ENCODE measurements at regions not wholly inside any gene's neighbourhood (a gene's known extent, or its start where the extent isn't known, plus 50 kb on each side); places are given as distances from the start of the nearest gene placed in this dataset.

GRCh38 chr17:56038131-56038530, 115.1 kb upstream of the ANKFN1 start:
- no peaks in the 10 kb centered on the region for H3K9me3 ChIP-seq (replicated peaks; ENCODE audit: control insufficient read depth, insufficient read depth, low read length)
- H3K4me3 ChIP-seq, result no peak overlapping the region
- DNase-seq (ENCODE audit: low read depth, low spot score) (no peak), ATAC-seq (no peak), FAIRE-seq (no peak)
- TF ChIP-seq MEF2A (IDR thresholded peaks at IDR 0.05; ENCODE audit: insufficient read depth, low read depth, low read length) (no peak), TCF12 (IDR thresholded peaks at IDR 0.05; ENCODE audit: low read depth, low read length) (no peak), ZZZ3 (IDR thresholded peaks at IDR 0.05; ENCODE audit: control insufficient read depth, insufficient read length, low read depth) (no peak), MTA2 (IDR thresholded peaks at IDR 0.05; ENCODE audit: low read depth) (no peak), RAD51 (IDR thresholded peaks at IDR 0.05) (no peak), HDAC2 (IDR thresholded peaks at IDR 0.05) (no peak), RB1 (IDR thresholded peaks at IDR 0.05; ENCODE audit: borderline replicate concordance) (no peak)
- TF ChIP-seq, protein P1, sequence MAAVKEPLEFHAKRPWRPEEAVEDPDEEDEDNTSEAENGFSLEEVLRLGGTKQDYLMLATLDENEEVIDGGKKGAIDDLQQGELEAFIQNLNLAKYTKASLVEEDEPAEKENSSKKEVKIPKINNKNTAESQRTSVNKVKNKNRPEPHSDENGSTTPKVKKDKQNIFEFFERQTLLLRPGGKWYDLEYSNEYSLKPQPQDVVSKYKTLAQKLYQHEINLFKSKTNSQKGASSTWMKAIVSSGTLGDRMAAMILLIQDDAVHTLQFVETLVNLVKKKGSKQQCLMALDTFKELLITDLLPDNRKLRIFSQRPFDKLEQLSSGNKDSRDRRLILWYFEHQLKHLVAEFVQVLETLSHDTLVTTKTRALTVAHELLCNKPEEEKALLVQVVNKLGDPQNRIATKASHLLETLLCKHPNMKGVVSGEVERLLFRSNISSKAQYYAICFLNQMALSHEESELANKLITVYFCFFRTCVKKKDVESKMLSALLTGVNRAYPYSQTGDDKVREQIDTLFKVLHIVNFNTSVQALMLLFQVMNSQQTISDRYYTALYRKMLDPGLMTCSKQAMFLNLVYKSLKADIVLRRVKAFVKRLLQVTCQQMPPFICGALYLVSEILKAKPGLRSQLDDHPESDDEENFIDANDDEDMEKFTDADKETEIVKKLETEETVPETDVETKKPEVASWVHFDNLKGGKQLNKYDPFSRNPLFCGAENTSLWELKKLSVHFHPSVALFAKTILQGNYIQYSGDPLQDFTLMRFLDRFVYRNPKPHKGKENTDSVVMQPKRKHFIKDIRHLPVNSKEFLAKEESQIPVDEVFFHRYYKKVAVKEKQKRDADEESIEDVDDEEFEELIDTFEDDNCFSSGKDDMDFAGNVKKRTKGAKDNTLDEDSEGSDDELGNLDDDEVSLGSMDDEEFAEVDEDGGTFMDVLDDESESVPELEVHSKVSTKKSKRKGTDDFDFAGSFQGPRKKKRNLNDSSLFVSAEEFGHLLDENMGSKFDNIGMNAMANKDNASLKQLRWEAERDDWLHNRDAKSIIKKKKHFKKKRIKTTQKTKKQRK (IDR thresholded peaks at IDR 0.05; ENCODE audit: low read depth, low read length), result no peak
- TF ChIP-seq, protein P2, sequence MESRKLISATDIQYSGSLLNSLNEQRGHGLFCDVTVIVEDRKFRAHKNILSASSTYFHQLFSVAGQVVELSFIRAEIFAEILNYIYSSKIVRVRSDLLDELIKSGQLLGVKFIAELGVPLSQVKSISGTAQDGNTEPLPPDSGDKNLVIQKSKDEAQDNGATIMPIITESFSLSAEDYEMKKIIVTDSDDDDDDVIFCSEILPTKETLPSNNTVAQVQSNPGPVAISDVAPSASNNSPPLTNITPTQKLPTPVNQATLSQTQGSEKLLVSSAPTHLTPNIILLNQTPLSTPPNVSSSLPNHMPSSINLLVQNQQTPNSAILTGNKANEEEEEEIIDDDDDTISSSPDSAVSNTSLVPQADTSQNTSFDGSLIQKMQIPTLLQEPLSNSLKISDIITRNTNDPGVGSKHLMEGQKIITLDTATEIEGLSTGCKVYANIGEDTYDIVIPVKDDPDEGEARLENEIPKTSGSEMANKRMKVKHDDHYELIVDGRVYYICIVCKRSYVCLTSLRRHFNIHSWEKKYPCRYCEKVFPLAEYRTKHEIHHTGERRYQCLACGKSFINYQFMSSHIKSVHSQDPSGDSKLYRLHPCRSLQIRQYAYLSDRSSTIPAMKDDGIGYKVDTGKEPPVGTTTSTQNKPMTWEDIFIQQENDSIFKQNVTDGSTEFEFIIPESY (IDR thresholded peaks at IDR 0.05), result no peak
- 29% methylated on average over 6 of the region's 6 CpGs for WGBS (ENCODE audit: insufficient coverage, insufficient replicate concordance, low lambda C conversion rate, missing lambda C conversion rate)
- no peaks in the 10 kb centered on the region for H4K20me1 ChIP-seq (ENCODE audit: control insufficient read depth, insufficient read depth)
- H2AFZ ChIP-seq (ENCODE audit: control insufficient read depth, low read depth, low read length), result no peak overlapping the region
- RAD21 ChIA-PET (ENCODE audit: unreplicated experiment), result no interaction called here
- H3K27me3 ChIP-seq (replicated peaks in 1 of 2; ENCODE audit: control insufficient read depth in 2 of 2, insufficient read depth in 2 of 2, low read length in 1 of 2), result no peaks in the 10 kb centered on the region
- H3K4me2 ChIP-seq (ENCODE audit: control insufficient read depth, insufficient read depth), result no peak overlapping the region
- no peaks in the 10 kb centered on the region for H3K36me3 ChIP-seq (ENCODE audit: control insufficient read depth in 2 of 2, insufficient read depth in 2 of 2, low read length in 1 of 2)
- in situ Hi-C loops (cut with MboI) (no loop called here), intact Hi-C loops (cut with micrococcal nuclease; ENCODE audit: unreplicated experiment) (no loop called here)
- no peak overlapping the region for H3K9ac ChIP-seq (ENCODE audit: control insufficient read depth, insufficient read depth, low read length)
- BruUV-seq (replicated peaks), result no TSS peak
- SMC1A ChIA-PET (ENCODE audit: uncharacterized antibody, unreplicated experiment), result no interaction called here
- POLR2A ChIA-PET, result no interaction called here
- no peaks in the 10 kb centered on the region for H3K79me2 ChIP-seq (ENCODE audit: control insufficient read depth, insufficient read depth, low read length)
- H3K27ac ChIP-seq (ENCODE audit: control insufficient read depth, insufficient read depth), result no peak overlapping the region
- CTCF ChIA-PET, result no interaction called here
- no peaks in the 10 kb centered on the region for H3K4me1 ChIP-seq (ENCODE audit: control insufficient read depth, insufficient read depth, low read length)
